Esophagus muscularis mucosa (tissue), 3 donors: ENCODE measurements at regions not wholly inside any gene's neighbourhood (a gene's known extent, or its start where the extent isn't known, plus 50 kb on each side); places are given as distances from the start of the nearest gene placed in this dataset.

Source experiments
- CTCF ChIP-seq, 3 experiments: fragments of 200-600 bp in 2 of 3; fragments of 450-650 bp in 1 of 3; sonication (generic) in 2 of 3; IDR thresholded peaks; one replicate each; pipeline ENCODE4 v1.5.1; 2017 to 2019; ENCODE audit warnings: antibody characterized with exemption in 3 of 3, mild to moderate bottlenecking in 2 of 3, moderate library complexity in 1 of 3
- POLR2AphosphoS5 ChIP-seq, 2 donors: sonication (generic); formaldehyde crosslinking; IDR thresholded peaks; one replicate each; pipeline ENCODE4 v1.6.1; 2017; ENCODE audit warnings: antibody characterized with exemption in 2 of 2

DNA sequence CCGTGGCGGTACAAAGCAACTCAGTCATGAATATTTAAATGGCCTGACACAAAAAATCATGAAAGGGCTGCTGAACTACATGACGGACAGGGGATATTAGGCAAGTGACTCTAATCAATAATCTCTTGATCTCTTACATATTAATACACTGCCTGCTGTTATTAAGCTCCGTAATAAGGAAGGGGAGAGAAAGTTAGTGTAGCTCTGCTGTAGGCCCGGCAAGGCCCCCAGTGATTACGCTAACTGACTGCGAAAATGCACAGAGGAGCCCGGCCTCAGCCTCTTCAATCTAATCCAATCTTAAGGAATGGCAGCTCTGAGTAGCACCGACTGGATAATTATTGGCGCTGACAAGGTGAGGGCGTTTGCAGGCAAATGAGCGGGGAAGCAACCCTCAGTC is 583.5 kb upstream of the MKI67 start:
- TF ChIP-seq POLR2AphosphoS5 (IDR thresholded peaks at IDR 0.05): no peak
- no peak for TF ChIP-seq CTCF (IDR thresholded peaks at IDR 0.05)
